HG03439 (cell line): ENCODE measurements at regions not wholly inside any gene's neighbourhood (a gene's known extent, or its start where the extent isn't known, plus 50 kb on each side); places are given as distances from the start of the nearest gene placed in this dataset.
"Not testable (repeated sequence)": the region's sequence is repeated elsewhere in the genome, so short reads cannot be mapped to it uniquely, and the experiment has no call there.

Experiments used
- ATAC-seq: cut with Tn5 transposase; IDR thresholded peaks from one replicate; pipeline ENCODE4 v1.9.1; 2021; ENCODE audit warnings: mild to moderate bottlenecking, moderate library complexity; ENCODE audit not compliant: unreplicated experiment

- ATAC-seq: peak; percentile 56
These were observed 347.4 kb upstream of the FGF13 start for GRCh38 chrX:139058831-139059495.

GRCh38 chrX:139052461-139052860 lies 340.9 kb upstream of the FGF13 start:
- no peak for ATAC-seq

- no peak for ATAC-seq
These were observed 337.9 kb upstream of the FGF13 start for GRCh38 chrX:139049465-139049864.

- ATAC-seq: no peak
These were observed 333.2 kb upstream of the FGF13 start for GRCh38 chrX:139044680-139045079.

- ATAC-seq: no peak
These were observed 327.5 kb upstream of the FGF13 start for GRCh38 chrX:139039041-139039440.

- ATAC-seq: no peak
These were observed 315.3 kb upstream of the FGF13 start for GRCh38 chrX:139026811-139027210.

- no peak for ATAC-seq
These were observed 314.9 kb upstream of the FGF13 start for GRCh38 chrX:139026406-139026805.

GRCh38 chrX:139025816-139026215 lies 314.3 kb upstream of the FGF13 start:
- no peak for ATAC-seq

GRCh38 chrX:139023531-139023930 lies 312.0 kb upstream of the FGF13 start:
- no peak for ATAC-seq

- no peak for ATAC-seq
These were observed 309.3 kb upstream of the FGF13 start for GRCh38 chrX:139020801-139021200.

- no peak for ATAC-seq
These were observed 306.9 kb upstream of the FGF13 start for GRCh38 chrX:139018436-139018835.

- no peak for ATAC-seq
These were observed 304.1 kb upstream of the FGF13 start for GRCh38 chrX:139015627-139016026.

GRCh38 chrX:139008185-139008584 lies 296.7 kb upstream of the FGF13 start:
- no peak for ATAC-seq

GRCh38 chrX:139003856-139004527 lies 292.5 kb upstream of the FGF13 start:
- not testable (repeated sequence) for ATAC-seq

- no peak for ATAC-seq
These were observed 290.8 kb upstream of the FGF13 start for GRCh38 chrX:139002319-139002718.

- no peak for ATAC-seq
These were observed 284.8 kb upstream of the FGF13 start for GRCh38 chrX:138996268-138996667.

- ATAC-seq: no peak
These were observed 283.9 kb upstream of the FGF13 start for GRCh38 chrX:138995458-138995857.

- not testable (repeated sequence) for ATAC-seq
These were observed 278.9 kb upstream of the FGF13 start for GRCh38 chrX:138990425-138990824.

GRCh38 chrX:138986866-138987265 lies 275.3 kb upstream of the FGF13 start:
- no peak for ATAC-seq

- no peak for ATAC-seq
These were observed 274.7 kb upstream of the FGF13 start for GRCh38 chrX:138986235-138986634.

GRCh38 chrX:138982365-138982764 lies 270.8 kb upstream of the FGF13 start:
- ATAC-seq: no peak

- no peak for ATAC-seq
These were observed 253.0 kb upstream of the FGF13 start for GRCh38 chrX:138964501-138964900.

GRCh38 chrX:138962419-138962818 lies 250.9 kb upstream of the FGF13 start:
- not testable (repeated sequence) for ATAC-seq
